SK-N-MC (cell line): ENCODE measurements at regions not wholly inside any gene's neighbourhood (a gene's known extent, or its start where the extent isn't known, plus 50 kb on each side); places are given as distances from the start of the nearest gene placed in this dataset.

Experiments used
- DNase-seq: peaks from one replicate; pipeline ENCODE4 v3.0.0-alpha.2; 2011; ENCODE audit warnings: low read depth, low spot score
- H3K27ac ChIP-seq: fragments of 200-600 bp; sonication (generic); 2 replicates; pipeline ENCODE4 v1.5.1; 2016; ENCODE audit warnings: mixed run types
- H3K36me3 ChIP-seq: fragments of 200-600 bp; sonication (generic); 2 replicates; pipeline ENCODE4 v1.6.1; 2017; ENCODE audit warnings: antibody characterized with exemption, low read length, mixed read lengths; ENCODE audit not compliant: insufficient read depth
- H3K4me3 ChIP-seq: fragments of 200-600 bp; sonication (generic); 2 replicates; pipeline ENCODE4 v1.5.1; 2016
- H3K9ac ChIP-seq: fragments of 200-600 bp; sonication (generic); 2 replicates; pipeline ENCODE4 v1.8.0; 2017; ENCODE audit warnings: mixed run types, mixed read lengths; ENCODE audit not compliant: insufficient read length
- H3K9me3 ChIP-seq: fragments of 200-600 bp; sonication (generic); 2 replicates; pipeline ENCODE4 v1.6.1; 2017; ENCODE audit warnings: low read depth, mild to moderate bottlenecking, antibody characterized with exemption, low read length, moderate library complexity, mixed read lengths
- EZH2 ChIP-seq: fragments of 200-600 bp; sonication (generic); IDR thresholded peaks from one replicate; pipeline ENCODE4 v1.6.1; 2017; ENCODE audit warnings: antibody characterized with exemption
- FOXP2 ChIP-seq: optimal IDR thresholded peaks from 2 replicates; pipeline ENCODE3; 2011; ENCODE audit warnings: mild to moderate bottlenecking, moderate library complexity; ENCODE audit not compliant: insufficient read depth; ENCODE audit errors: extremely low read length, control extremely low read depth
- POLR2AphosphoS5 ChIP-seq: IDR thresholded peaks from 2 replicates; pipeline ENCODE4 v1.6.1; 2012; ENCODE audit warnings: mild to moderate bottlenecking, low read depth, low read length, borderline replicate concordance

DNA sequence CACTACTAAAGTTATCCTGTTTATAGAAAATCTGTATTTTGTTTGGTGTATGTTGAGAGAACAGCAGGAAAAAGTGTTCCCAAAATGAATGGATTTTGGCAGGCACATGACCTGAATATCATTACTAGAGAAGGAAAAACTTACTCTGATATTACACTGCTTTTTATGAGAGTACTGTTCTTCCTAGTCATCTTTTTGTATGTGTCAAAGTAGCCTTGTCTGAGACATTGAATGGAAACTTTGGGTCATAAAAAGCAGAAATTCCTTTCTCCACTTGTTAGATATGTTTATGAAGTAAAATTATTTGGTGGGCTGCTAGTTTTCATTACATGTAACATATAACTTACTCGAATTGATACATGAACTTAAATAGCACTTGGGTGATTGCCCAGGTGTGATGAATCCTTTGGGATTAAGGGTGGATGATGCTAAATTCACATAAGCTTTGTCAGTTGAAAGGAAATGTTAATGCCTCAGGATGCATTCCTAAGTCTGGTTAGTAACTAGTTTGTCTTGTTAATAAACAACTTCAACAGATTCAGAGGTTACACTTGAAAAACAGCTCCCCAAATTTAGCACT lies 206.7 kb downstream of the CENPW start:
- no peak for TF ChIP-seq EZH2
- H3K9ac ChIP-seq: no peak overlapping the region
- H3K9me3 ChIP-seq: no peaks in the 10 kb centered on the region
- H3K36me3 ChIP-seq: no peaks in the 10 kb centered on the region
- H3K4me3 ChIP-seq: no peak overlapping the region
- no peak for DNase-seq
- H3K27ac ChIP-seq: no peak overlapping the region

DNA sequence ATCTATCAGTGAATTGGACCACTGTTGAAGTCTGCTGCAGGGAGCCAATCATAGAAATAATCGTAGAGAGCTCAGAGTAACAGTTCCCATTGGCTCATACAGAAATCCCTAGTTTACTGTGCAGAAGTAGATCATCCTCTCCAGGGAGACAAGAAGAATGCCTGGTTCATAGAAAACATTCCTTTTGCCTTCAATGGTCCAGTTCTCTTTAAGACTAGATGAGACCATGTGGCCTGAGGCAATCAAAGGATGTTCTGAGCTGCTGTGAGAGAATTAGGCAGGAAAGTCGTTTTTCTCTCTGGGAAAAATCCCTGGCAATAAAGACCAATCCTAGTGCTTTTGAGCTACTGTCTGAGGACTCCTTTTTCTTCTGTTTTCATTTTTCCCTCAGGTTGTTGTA lies 208.4 kb downstream of the CENPW start:
- Histone ChIP-seq H3K9me3 (no peaks in the 10 kb centered on the region), H3K36me3 (no peaks in the 10 kb centered on the region), H3K27ac (no peak overlapping the region), H3K9ac (no peak overlapping the region), H3K4me3 (no peak overlapping the region)
- no peak for DNase-seq
- TF ChIP-seq EZH2 (no peak), FOXP2 (no peak), POLR2AphosphoS5 (no peak)

GRCh38 chr6:126550323-126550722 lies 210.4 kb downstream of the CENPW start:
- H3K4me3 ChIP-seq: no peak overlapping the region

GRCh38 chr6:126551832-126552231 lies 211.9 kb downstream of the CENPW start:
- Histone ChIP-seq H3K36me3 (no peaks in the 10 kb centered on the region), H3K4me3 (no peak overlapping the region), H3K9me3 (no peaks in the 10 kb centered on the region), H3K9ac (no peak overlapping the region), H3K27ac (no peak overlapping the region)
- no peak for DNase-seq
- TF ChIP-seq POLR2AphosphoS5 (no peak), FOXP2 (no peak), EZH2 (no peak)

More at GRCh38 chr6:126550323-126550722, 210.4 kb downstream of the CENPW start:
- TF ChIP-seq FOXP2: no peak
- TF ChIP-seq POLR2AphosphoS5: no peak
- no peak for TF ChIP-seq EZH2
- no peak for DNase-seq
- no peak overlapping the region for H3K9ac ChIP-seq
- no peaks in the 10 kb centered on the region for H3K36me3 ChIP-seq
- H3K9me3 ChIP-seq: no peaks in the 10 kb centered on the region
- no peak overlapping the region for H3K27ac ChIP-seq

- DNase-seq: no peak
- Histone ChIP-seq H3K4me3 (no peak overlapping the region), H3K27ac (no peak overlapping the region), H3K36me3 (no peaks in the 10 kb centered on the region), H3K9me3 (no peaks in the 10 kb centered on the region), H3K9ac (no peak overlapping the region)
- TF ChIP-seq EZH2 (no peak), POLR2AphosphoS5 (no peak), FOXP2 (no peak)
Observed at GRCh38 chr6:126553854-126554253, 213.9 kb downstream of the CENPW start.

- H3K9ac ChIP-seq: no peak overlapping the region
- H3K4me3 ChIP-seq: no peak overlapping the region
- TF ChIP-seq EZH2: no peak
- no peaks in the 10 kb centered on the region for H3K9me3 ChIP-seq
- H3K36me3 ChIP-seq: no peaks in the 10 kb centered on the region
- no peak overlapping the region for H3K27ac ChIP-seq
- no peak for DNase-seq
Observed at GRCh38 chr6:126570507-126570906, 230.6 kb downstream of the CENPW start.

DNA sequence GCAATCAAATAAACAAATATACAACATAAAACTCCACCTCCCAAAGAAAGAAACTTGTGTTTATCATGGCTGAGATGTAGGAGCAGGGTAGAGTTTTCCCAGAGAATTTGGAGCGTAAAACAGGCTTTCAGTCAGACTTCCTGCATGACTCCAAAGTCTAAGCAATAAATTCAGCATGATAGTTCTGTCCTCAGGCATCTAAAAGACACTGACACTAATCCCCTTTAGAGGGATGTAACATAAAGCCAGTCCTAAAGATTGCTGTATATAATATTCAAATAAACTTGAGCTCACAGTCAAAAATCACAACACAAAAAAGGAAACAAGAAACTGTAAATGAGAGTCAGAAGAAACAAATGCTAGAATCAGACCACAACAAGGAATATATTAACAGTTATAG lies 234.4 kb downstream of the CENPW start:
- no peak for TF ChIP-seq FOXP2
- no peak for TF ChIP-seq EZH2
- no peak for TF ChIP-seq POLR2AphosphoS5
- H3K4me3 ChIP-seq: peak overlapping the region; percentile 14; the same call in 1 of the 2 replicates
- H3K27ac ChIP-seq: peak overlapping the region; percentile 43; the same call in 1 of the 2 replicates
- H3K9ac ChIP-seq: peak overlapping the region; percentile 4
- no peaks in the 10 kb centered on the region for H3K36me3 ChIP-seq
- H3K9me3 ChIP-seq: no peaks in the 10 kb centered on the region
- peak; percentile 56 for DNase-seq

DNA sequence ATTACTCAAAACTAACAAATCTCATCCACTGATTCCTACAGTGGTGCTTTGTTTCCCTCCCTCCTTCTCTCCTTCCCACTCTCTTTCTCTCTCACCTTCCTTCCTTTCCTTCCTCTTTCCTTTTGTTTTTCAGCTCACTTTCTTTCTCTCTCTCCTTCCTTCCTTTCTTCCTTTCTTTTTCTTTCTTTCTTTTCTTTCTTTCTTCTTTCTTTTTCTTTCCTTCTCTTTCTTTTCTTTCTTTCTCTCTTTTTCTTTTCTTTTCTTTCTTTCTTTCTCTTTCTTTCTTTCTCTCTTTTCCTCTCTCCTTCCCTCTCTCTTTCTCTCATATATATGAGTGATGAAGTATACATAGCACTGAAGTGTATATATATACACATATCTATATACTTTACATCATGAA lies 241.4 kb downstream of the CENPW start:
- no peak overlapping the region for H3K27ac ChIP-seq
- H3K4me3 ChIP-seq: no peak overlapping the region
- TF ChIP-seq POLR2AphosphoS5 (no peak), FOXP2 (no peak), EZH2 (no peak)
- no peak for DNase-seq
- no peaks in the 10 kb centered on the region for H3K9me3 ChIP-seq
- no peaks in the 10 kb centered on the region for H3K36me3 ChIP-seq
- no peak overlapping the region for H3K9ac ChIP-seq

GRCh38 chr6:126600258-126600916 lies 260.5 kb downstream of the CENPW start:
- Histone ChIP-seq H3K36me3 (no peaks in the 10 kb centered on the region), H3K9ac (no peak overlapping the region), H3K4me3 (no peak overlapping the region), H3K9me3 (no peaks in the 10 kb centered on the region), H3K27ac (no peak overlapping the region)
- TF ChIP-seq FOXP2 (no peak), POLR2AphosphoS5 (no peak), EZH2 (no peak)
- DNase-seq: no peak

DNA sequence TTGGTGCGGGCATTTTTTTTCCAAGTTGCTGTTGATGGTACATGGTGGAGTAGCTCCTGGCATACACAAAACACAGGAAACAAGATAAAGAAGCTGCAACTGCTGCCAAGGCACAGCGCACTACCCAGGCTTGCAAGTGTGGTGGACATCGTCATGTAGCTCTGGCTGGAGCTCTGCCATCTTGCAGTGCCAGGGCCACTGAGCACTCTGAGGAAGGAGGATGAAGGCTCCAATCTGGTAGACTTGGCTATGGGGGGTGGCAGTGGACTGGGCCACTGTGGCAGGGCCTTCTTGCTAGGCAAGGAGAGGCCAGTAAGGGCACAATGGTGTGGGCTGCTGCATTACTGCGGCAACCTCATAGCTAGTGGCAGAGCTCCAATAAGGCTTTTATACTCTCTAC lies 263.5 kb downstream of the CENPW start:
- Histone ChIP-seq H3K4me3 (no peak overlapping the region), H3K36me3 (no peaks in the 10 kb centered on the region), H3K27ac (no peak overlapping the region), H3K9me3 (no peaks in the 10 kb centered on the region), H3K9ac (no peak overlapping the region)
- TF ChIP-seq EZH2 (no peak), FOXP2 (no peak), POLR2AphosphoS5 (no peak)
- DNase-seq: no peak
